ENCODE measurements at regions not wholly inside any gene's neighbourhood (a gene's known extent, or its start where the extent isn't known, plus 50 kb on each side); places are given as distances from the start of the nearest gene placed in this dataset.
A peak's percentile ranks its signal among the peaks of the same experiment; 100 is the strongest.
"Not testable (repeated sequence)": the region's sequence is repeated elsewhere in the genome, so short reads cannot be mapped to it uniquely, and the experiment has no call there.

DNA sequence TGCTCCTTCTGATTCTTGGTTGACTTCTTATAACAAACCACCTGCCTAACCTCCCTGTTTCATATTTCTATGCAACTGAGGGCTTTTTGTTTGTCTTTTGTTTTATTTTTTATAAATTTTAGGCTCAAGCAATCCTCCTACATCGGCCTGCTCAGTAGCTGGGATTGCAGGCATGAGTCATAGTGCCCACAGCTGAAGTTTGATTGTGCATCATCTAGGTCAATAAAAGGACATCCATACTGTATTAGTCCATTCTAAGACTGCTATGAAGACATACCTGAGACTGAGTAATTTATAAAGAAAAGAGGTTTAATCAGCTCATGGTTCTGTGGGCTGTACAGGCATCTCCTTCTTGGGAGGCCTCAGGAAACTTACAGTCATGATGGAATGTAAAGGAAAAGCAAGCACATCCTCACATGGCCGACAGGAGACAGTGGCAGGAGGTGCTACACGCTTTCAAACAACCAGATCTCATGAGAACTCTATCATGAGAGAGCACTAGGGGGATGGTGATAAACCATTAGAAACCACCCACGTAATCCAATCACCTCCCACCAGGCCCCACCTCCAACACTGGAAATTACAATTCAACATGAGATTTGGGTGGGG is 285.0 kb downstream of the SIPA1L2 start:
- ATAC-seq (no peak), DNase-seq (no peak)
- intact Hi-C loops (cut with micrococcal nuclease), result no loop called here

- DNase-seq; ATAC-seq; intact Hi-C loops (cut with micrococcal nuclease): not testable (repeated sequence)
These were observed 285.7 kb downstream of the SIPA1L2 start for GRCh38 chr1:232344186-232344585.

DNA sequence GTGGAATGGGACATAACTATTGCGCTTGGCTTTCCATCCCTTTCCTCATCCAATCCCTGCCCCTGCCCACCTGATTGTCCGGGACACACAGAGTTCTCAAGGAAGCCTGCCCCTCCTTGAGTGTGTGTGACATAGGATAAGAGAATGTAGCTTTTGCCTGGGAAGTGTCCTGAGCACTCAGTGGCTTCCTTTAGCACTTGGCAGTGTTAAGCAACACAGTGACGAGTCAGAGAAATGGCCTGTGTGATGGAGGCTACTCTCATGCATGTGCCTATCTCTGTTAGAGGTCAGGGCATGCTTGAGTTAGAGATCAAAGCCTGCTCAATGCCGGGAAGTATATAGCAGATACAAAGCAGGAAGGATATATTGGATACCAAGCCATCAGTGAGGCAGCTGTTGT is 289.5 kb downstream of the SIPA1L2 start:
- ATAC-seq (no peak), DNase-seq (no peak)
- intact Hi-C loops (cut with micrococcal nuclease), result no loop called here

DNA sequence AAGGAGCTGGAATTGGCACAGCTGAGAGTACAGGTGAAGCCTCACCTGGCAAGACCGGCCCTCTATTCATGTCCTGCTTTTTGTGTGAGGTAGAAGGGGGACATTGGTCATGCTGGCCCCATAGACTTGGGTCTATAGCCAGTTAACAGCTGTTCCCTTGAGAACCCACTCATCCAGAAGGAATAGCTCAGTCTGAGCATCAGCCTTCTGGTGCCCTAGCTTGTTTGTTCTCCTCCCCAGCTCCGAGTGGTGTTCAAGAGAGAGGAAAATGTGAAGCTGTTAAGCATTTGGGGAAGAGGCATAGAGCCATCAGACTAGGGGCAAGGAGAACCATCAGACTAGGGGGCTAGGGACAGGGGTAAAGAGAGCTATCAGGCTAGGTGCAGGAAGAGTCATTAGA is 290.9 kb downstream of the SIPA1L2 start:
- intact Hi-C loops (cut with micrococcal nuclease), result no loop called here
- ATAC-seq (no peak), DNase-seq (no peak)

DNA sequence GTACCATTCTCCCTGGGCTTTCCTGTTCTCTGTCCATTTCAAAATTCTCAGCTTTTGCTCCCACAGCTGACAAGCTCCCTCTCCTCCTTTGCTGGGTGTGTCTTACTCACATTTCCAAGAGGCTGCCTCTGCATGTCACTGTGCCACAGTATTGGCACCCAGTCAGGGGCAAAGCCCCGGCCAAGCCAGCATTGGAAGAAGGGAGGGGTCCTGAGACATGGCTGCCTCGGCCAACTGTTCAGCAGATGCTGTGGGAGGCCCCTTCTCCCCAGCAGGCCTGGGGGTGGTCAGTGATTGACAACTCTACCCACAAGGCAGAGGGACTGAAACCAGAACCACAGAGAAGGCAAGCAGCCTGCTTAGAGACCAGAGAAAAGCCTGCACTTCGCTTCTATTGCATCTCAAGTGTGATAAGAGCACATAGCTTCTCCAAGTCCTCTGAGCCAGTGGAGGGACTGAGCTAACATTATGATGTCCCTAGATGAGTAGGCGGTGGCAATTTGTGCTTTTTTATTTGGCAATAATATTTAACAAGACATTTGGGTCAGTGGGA is 294.1 kb downstream of the SIPA1L2 start:
- no peak for DNase-seq
- intact Hi-C loops (cut with micrococcal nuclease), result no loop called here
- no peak for ATAC-seq

GRCh38 chr1:232335261-232335660 is 294.7 kb downstream of the SIPA1L2 start:
- DNase-seq (no peak), ATAC-seq (no peak)
- intact Hi-C loops (cut with micrococcal nuclease), result no loop called here

DNA sequence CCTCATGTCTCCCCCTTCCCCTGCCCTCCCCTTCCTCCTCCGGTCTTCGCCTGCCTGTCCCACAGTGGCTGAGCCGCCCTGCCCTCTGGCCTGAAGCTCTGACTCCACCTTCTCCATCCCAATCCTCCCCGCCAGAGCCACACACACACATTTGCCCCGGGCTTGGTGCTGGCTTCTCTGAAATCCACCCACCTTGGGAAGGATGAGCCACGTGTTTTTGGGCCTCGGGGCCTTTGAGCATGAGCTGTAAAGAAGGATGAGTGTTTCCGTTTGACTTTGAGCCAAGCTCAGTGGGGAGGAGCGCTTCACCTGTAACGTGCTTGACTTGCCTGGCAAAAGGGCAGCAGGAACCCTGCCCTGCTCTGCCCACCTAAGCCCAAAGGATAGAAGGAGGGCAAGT is 295.1 kb downstream of the SIPA1L2 start:
- DNase-seq (no peak), ATAC-seq (no peak)
- intact Hi-C loops (cut with micrococcal nuclease), result no loop called here

DNA sequence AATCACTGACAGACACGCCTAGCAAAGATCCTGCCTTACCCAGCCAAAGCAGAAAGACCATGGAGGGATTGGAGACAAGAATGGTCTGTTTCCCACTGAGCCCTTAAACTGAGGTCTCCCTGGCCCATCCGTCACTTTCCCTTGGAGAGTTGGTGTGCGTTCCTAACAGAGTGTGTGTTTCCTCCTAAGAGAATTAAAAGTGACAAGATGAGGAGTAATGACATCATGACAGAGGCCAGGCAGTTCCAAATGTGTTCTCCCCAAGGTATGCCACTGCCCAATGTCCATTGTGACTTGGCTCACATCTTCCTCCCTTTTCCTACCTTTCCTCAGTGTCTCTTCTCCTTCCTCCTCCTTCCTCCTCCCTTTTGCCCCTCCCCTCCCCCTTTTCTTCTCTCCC is 295.7 kb downstream of the SIPA1L2 start:
- ATAC-seq (no peak), DNase-seq (no peak)
- intact Hi-C loops (cut with micrococcal nuclease), result no loop called here

DNA sequence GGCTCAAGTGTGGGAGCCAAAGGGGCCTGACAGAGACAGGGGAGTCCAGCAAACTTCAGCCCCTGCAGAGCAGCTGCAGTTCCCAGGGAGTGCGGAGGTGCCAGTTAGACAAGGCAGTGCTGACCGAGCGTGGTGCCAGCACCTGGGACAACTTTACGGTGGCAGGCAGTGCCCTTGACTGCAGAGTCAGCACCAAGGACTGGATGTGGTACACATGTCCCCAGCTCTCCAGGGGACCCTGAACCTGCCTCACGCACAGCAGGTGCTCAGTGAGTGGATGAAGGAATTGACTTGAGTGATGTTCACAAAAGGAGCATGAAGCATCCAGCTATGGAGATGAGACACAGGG is 296.5 kb downstream of the SIPA1L2 start:
- intact Hi-C loops (cut with micrococcal nuclease), result no loop called here
- DNase-seq (peak; percentile 68), ATAC-seq (peak; percentile 84)

- intact Hi-C loops (cut with micrococcal nuclease); DNase-seq: not testable (repeated sequence)
- peak; percentile 50 for ATAC-seq
These were observed 297.1 kb downstream of the SIPA1L2 start for GRCh38 chr1:232332710-232333418.

- DNase-seq (no peak), ATAC-seq (peak; percentile 53)
- intact Hi-C loops (cut with micrococcal nuclease), result no loop called here
These were observed 300.7 kb downstream of the SIPA1L2 start for GRCh38 chr1:232329103-232329813.

DNA sequence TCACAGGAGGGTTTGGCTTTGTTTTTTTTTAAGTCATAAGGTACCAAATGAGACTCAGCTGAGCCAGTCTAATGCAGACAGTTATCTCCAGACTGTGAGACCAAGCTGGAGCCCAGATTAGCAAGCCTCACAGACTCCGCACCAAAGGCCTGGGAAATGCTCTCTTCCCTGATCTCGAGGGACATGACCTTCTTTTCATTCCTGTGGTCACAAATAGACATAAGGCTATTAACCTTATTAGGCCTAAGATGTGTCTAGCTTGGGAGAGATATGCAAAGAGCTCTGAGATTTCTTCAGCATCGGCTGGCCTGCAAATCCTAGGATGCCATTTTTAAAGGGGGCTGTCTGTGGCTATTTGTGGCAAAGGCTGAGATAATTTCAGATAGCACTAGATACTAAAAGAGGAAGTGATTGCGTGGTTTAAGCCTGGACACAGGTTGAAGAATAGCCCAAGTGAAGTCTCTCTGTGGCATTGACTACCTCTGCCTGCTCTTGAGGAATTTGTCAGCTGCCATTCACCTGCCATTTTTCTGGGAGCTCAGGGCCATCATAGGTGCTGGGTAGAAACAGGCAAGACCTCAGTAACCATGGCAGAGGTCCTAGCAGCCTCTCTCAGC is 301.3 kb downstream of the SIPA1L2 start:
- DNase-seq (no peak), ATAC-seq (peak; percentile 67)
- intact Hi-C loops (cut with micrococcal nuclease), result no loop called here

DNA sequence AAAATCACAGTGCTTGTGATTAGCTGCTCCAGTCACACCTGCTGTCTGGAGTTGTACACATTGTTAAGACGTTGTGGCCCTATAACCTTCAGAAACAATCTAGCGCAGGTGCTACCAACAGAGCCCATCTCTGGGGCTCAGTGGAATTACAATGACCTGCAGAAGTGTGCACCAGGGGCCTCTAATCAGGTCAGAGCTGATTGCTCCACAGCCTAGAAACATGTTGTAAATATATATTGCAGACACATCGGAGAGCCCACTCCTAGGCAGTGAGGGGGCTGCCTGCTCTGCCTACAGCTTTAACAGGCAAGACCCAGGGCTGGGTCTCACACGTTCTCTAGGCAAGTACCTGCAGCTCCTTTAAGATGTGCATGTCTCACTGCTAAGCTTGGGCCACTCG is 302.0 kb downstream of the SIPA1L2 start:
- intact Hi-C loops (cut with micrococcal nuclease), result no loop called here
- DNase-seq, result no peak
- ATAC-seq, result no peak

DNA sequence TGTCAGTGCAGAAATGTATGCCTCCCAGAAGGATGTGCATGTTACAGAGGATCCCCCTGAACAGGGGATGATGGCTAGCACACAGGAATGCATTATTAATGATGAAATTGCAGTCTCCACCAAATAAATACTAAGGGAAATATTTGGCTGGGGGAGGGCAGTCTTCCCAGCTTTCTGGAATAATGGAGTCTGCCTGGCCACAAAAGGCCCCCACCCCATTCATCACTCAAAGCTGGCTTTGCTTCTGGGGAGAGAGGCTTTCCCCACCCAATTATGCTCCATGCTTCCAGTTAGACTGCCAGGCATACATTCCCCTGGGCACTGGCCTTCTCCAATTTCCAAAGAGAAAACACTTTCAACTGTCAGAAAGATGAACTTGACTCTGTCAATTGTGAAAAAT is 302.7 kb downstream of the SIPA1L2 start:
- intact Hi-C loops (cut with micrococcal nuclease), result no loop called here
- ATAC-seq (no peak), DNase-seq (no peak)

DNA sequence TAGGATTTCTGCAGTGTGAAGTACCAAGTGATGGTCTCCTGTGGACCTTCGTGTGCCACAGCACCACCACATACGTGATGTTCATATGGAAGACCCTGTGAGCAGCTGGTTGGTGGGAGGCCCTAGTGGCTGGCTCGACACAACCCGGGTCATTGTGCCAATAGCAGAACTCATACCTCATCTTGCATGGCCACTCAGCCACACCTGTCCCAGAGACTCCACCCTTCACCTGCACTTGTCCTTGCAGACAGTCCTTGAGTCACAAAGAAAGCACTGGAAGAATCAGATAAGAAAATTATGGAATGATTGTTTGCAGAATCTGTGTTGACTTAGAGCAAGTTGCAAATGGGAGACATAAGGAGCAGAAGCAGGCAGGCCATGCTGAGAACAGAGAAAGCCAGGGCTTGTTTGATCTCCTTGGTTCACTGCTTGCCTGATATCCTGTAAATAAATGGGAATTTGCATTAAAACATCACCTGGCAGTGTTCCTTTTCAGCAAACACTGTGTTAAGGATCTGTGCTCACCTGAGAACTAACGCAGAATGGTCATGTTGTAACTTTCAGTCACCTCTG is 307.7 kb downstream of the SIPA1L2 start:
- DNase-seq (no peak), ATAC-seq (no peak)
- intact Hi-C loops (cut with micrococcal nuclease), result no loop called here

DNA sequence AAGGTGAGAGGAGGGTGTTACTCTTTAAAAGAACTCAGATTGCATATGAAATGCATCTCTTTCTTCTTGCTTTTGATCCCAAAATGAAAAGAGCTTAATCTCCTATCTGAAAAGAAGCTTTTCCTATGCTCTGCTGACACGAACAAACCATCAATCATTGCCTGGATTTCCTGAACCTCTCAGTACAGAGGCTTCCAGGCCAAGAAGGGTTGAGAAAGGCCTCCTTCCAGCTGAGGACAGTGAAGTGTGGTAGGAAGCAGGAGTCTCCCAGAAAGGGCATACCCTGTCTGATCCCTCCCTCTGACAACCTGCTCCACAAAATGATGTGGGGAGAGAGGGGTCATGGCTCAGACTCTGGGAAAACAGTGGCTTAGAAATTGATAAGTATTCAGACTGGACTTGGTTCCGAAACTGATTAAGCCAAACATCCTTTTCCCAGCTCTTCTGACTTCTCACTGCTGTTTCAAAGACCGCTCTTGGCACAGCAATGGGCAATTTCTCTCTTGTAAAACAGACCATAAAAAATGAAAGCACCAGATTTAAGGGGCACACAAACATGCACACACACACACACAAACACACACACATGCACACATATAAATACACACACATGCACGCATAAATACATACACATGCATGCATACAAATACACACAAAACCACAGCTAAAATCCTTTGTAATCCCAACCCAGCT is 310.3 kb downstream of the SIPA1L2 start:
- DNase-seq (no peak), ATAC-seq (peak; percentile 24)
- intact Hi-C loops (cut with micrococcal nuclease), result no loop called here

- DNase-seq, result peak; percentile 94
- ATAC-seq, result peak; percentile 94
- intact Hi-C loops (cut with micrococcal nuclease), result no loop called here
These were observed 310.9 kb downstream of the SIPA1L2 start for GRCh38 chr1:232319072-232319471.

DNA sequence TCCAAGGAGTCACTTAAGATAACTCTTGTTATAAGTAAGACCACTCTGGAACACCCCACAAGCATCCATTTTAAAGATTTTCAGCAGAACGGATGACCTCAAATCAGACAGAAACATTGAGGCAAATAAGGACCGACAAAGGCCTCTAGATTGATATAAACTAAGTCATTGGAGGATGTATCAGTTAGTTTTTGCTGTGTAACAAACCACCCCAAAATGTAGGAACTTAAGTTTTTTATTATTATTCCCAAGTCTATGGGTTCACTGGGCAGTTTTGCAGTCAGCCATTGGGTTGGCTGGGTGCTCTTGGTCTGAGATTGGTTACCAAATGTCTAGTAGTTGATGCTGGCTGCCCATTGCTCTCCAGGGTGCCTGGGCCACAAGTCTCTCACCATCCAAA is 311.8 kb downstream of the SIPA1L2 start:
- ATAC-seq (no peak), DNase-seq (no peak)
- intact Hi-C loops (cut with micrococcal nuclease), result no loop called here

- ATAC-seq (no peak), DNase-seq (no peak)
- intact Hi-C loops (cut with micrococcal nuclease), result no loop called here
These were observed 312.6 kb downstream of the SIPA1L2 start for GRCh38 chr1:232317350-232317749.

All from left ventricle myocardium superior (tissue), 1 donor.